ENCODE measurements at regions not wholly inside any gene's neighbourhood (a gene's known extent, or its start where the extent isn't known, plus 50 kb on each side); places are given as distances from the start of the nearest gene placed in this dataset.

DNA sequence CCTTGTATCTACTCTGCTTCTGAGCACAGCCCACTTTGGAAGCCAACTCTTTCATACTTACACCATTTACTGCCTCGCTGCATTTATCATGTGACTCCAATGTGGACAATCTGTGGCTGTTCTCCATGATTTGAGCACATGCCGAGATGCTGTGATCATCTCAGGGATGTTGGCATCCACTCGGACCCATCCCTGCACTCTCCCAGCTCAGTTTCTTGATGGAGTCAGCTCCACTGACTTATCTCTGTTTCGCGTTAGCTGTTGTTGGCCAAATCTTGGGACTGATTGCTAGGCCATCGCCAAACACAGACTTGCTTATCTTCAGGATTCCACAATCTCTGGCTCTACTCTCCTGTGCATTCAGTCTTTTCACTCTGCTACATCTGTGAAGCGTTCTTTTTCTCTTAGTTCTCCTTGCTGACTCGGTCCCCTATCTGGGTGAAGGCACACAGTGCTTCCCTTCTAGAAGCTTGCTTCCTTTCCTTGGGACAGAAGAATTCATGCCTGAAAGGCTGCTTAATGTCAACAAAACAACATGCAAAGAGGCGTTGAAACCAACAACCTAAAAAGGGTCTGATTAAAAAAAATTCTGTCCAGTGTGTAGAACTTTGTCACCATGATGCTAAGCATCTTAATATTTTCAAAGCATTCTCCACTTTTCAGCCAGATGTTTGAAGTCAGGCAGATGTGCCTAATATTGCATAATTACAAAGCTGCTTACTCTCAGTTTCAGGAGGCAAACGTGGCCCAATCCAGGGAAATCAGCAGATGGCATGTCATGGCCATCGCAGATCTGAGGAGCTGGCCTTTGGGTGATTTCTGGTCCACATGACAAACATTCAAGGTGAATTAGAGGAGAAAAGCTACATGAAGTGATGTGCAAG, 120.7 kb downstream of the NGF start:
- no peak for TF ChIP-seq SUZ12 (IDR thresholded peaks at IDR 0.05; ENCODE audit: extremely low read depth, insufficient read depth, insufficient read length)
- no peak for TF ChIP-seq ZNF274 (IDR thresholded peaks at IDR 0.05; ENCODE audit: low read depth, low read length)
